Posterior cingulate gyrus (tissue), 11 donors: ENCODE measurements at regions not wholly inside any gene's neighbourhood (a gene's known extent, or its start where the extent isn't known, plus 50 kb on each side); places are given as distances from the start of the nearest gene placed in this dataset.

ENCODE experiments used
- DNase-seq, 10 donors: peaks; one replicate each; pipeline versions ENCODE4 v3.0.0 to v3.0.0-alpha.2; 2020 to 2021; ENCODE audit warnings: mixed read lengths in 3 of 10
- intact Hi-C: fragments of 100-400 bp; cut with DNase I; formaldehyde crosslinking; loops from one replicate; pipeline ENCODE4 v1.15.1; 2023

DNA sequence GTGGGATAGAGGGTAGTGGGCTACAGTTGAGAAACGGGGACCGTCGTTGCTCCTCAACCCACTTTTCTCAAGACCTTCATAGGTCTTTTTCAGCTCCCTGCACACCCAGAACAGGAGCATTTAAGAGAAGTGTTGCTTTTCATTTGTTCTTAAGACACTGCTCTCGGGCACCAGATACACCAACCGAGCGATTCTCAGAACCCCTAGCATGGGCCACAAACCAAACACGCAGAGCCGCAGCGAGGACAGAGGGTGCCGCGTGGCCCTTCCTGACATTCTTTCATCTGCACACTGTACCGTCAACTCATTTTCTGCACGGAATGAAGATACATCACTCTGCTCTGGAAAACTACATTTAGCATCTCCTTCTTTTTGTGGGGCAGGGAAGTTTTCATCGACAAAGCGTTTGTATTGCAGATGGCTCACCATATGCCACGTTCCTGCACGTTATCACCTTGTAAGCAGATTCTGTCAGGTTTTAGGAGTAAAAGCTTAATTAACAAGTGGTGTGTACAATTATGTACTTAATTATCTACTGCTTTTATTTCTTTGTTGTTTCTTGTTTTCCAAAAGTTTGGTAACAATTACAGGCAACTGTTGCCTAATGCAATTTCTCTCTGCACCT is 70.4 kb upstream of the MLN start:
- intact Hi-C loops: no loop called here
- DNase-seq: peak in 1 of 10 donors; percentile 54

DNA sequence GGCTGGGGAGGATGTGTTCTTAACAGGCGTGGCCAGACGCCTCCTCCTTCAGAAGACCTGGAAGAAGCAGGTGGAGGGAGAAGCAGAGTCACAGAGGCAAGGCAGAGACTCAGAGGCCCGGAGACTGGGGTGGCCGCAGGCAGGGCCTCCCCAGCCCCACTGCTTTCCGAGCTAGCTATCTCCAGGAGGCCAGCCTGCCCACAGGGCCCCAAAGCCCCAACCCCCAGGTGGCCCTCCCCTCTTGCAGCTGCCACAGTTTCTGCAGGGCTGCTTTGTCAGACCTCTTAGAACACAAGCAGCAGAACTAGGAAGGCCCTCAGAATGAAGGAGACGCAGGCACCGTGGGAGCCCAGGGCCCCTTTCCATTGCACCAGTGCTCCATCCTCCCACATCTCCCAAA is 69.0 kb upstream of the MLN start:
- peak in 1 of 10 donors; percentile 48 for DNase-seq
- intact Hi-C loops: no loop called here

DNA sequence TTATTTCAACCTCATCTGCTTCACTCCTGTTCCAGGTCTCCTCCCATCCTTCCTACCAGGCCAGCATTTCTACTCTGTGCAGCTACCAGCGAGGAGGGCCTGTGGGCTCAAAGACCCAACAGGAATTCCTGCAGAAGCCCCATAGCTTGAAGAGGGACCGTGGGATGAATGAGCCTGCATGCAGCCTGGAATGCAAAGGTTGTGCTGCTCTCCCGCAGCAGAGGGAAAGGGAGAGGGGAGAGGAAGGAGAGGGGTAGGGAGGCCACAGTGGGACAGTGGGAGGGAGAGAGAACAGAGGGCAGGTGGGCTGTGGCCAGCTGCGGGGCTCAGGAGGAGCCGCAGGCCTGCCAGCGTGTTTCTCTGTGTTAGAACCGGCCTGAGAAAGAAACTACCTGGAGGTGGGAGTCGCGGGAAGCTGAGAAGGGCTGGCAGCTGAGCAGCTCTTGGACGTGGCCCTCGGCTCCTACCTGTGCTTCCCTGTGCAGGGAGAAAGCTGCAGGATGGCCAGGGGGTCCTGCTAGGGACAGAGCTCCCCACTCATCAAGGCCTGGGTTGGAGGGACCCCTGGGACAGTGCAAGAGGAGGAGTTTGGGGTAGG is 66.1 kb upstream of the MLN start:
- peak in 2 of 10 donors; percentile 32 to 77 for DNase-seq
- intact Hi-C loops: no loop called here

DNA sequence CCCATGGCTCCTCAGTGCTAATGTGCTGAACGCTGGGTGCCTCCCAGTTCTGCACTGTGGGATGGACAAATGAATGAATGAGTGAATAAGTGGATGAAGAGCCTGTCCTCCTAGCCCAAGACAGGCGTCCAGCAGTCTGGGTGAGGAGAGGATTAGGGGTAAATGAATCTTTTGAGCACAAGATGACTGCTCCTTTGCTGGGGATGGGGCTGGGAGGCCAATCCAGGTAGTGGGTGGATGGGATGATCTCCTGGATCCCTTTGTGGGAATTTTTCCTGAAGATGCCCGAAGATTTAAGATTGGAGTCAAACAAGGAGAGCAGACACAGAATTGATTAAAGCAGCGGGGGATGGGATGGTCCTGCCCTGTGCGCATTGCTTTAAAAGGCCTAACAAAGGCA is 65.3 kb upstream of the MLN start:
- peak in 1 of 10 donors; percentile 2 for DNase-seq
- intact Hi-C loops: no loop called here

DNA sequence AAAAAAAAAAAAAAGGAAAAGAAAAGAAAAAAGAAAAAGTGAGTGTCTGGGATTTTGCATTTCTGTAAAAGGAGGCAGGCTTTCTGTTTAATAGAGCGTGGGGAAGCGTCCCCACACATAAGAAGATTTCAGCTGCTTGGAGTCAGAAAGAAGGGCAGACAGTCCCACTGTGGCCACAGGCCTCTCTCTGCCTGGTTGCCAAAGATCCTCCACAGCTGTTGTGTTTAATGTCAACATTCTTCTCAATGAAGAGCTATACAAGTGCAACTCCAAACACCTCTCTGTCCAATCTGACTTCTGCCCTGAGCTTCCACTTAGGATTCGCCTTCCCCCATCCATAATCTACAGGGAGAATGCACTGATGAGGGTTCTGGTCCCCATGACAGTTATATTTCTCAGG is 64.3 kb upstream of the MLN start:
- intact Hi-C loops: no loop called here
- DNase-seq: peak in 1 of 10 donors; percentile 35

DNA sequence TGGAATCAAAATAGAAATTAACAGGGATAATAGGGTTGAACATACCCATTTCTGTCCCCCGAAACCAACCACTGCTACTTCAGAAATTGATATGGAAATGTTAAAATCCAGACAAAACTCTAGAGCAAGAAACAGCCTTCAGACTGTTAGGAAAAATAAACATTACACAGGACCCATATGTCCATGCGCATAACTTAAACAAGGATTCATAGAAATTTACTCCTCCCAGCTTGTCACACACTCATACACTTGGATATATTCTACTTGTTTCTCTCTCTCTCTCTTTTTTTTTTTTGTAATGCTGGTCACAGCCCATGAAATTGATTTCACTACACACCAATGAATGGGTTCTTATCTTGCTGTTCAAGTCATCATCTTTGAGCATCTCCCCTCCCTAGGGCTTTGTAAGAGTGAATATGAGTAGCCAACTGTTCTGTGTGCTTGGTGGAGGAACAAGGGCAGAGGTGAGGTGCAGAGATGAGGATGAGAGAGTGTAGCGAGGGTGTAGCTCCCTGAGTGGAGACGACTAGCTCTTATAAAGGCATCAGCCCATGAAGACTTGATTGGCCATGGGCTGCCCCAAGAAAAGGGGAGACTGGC is 61.8 kb upstream of the MLN start:
- intact Hi-C loops: no loop called here
- no peak for DNase-seq

DNA sequence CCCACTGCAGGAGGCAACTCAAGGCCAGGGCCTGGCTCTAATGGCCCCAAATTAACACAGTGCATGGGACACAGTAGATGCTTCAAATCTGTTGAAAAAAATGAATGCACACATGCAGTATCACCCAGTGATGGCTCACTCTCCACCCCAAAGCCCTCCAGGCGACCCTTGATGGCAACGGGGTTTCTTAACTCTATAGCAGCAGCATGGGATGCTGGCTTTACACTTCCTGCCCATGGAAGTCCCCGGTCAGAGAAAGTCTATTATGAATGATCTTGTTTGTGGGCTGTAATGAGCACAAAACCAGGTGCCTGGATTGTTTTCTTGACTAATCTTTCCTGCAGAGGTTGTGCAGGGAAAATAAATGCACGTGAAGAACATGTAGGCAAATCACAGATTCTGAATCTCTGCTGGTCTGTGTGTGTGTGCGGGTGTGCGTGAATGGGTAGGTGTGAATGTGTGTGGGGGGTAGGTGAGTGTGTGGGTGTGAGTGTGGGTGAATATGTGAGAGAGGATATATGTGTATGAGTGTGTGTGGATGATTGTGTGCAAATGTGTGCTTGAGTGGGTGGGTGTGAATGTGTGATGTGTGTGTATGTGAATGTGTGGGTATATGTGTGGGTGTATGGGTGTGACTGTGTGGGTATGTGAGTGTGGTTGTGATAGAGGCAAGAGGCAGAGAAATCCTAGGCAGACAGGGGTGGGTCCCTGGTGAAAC is 60.1 kb upstream of the MLN start:
- intact Hi-C loops: no loop called here
- no peak for DNase-seq

DNA sequence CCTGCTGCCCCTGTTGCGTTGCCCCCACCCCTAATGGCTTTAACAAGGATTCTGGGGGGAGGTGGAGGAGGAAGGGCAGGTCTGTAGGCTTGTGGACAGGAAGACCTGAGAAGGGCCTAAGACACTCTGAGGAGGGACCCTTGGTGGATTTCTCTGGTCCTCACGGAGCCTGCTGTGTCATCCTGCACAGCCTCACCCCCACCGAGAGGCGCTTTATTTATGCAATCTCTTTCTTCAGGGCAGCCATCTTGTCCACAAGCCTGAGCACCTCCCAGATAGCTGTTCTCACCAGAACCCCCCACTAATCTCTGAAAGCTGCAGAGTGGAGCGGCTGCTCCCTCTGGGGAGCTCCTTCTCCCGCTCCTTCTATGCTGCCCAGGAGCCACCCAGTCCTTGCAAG is 59.3 kb upstream of the MLN start:
- DNase-seq: no peak
- intact Hi-C loops: no loop called here

DNA sequence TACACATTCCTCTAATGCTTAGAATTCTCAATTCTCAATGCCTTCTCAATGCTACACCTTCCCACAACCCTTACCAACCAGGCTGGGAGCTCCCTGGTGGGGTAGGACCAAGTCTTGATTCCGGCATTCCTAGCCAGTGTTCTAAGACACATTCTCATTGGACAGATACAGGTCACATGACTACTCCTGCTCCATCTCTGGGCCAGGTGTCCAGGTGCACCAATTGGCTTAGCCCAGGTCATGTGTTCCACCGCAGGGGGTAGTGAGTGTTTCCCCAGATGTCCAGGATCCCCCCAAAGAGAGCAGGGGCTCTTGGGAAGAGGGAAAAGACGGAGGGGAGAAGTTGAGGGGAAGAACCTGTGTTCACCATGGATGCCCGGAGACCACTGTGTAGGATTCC is 58.7 kb upstream of the MLN start:
- intact Hi-C loops: no loop called here
- no peak for DNase-seq

DNA sequence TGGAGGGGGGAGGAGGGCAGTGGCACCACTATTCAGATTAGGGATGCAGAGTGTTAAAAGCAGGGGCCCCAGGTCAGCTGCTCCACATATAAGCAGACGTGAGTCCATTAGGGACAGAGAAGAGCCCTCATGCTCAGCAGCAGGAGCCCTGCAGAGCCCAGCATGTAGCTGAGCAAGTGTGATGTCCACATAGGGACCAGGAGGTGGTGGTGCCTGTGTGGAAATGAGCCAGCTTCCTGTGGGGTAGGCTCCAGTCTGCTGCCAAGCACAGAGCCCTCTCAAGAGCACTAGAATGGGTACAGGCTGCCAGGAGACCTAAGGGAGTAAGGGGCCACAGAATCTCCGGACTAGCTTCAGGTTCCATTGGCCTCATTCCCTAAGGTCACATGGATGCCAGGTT is 57.9 kb upstream of the MLN start:
- intact Hi-C loops: no loop called here
- no peak for DNase-seq

DNA sequence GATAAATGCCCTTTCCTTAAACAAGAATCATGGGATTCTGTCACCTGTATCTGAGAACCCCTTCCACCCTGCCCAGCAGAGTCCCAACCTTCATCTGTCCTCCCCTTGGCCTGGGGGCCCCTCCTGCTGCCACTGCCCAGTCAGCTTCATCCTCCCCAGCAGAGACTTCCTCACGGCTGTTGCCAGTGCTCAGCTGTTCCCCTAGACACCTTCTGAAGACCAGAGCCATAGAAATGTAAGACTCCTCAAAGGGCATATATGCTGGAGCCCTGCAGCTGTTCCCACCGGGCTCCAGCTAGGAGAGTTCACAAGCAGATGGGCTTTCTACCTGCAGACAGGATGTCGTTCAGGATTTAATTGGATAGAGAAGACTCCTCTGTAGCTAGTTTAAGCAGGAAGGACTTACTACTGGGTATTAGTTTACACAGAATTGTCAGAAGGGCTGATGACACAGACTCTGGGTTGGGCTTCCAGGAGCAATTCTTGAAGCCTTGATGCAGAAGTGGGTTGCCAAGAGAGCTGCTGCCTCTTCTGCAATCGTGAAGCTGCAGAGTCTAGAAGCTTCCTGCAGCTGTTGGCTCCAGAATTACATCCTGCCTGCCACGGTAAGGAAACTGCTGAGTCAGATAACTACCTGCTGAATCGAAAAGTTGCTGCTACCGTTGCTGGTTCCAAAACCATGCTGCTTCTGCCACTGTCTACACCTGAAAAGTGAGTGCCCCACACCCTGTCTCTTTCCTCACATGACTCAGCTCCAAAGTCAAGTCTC is 57.1 kb upstream of the MLN start:
- intact Hi-C loops: no loop called here

DNA sequence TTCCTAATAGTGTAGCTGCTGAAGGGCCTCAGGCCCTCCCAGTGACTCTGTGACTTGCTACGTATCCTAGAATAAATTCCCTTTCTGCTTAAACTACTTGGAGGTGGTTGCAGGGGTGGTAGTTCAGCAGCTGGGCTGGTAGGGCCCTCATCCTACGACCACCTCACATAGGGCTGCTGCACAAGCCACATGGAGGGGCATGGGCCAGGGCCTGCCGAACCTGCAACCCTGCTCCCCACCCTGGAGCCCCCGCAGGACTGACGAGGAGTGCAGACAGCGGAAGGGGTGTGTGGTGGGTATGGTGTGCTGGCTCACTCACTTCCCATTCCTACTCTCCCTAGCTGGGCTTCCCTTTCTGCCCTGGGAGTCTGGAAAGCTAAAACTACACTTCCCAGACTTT is 56.2 kb upstream of the MLN start:
- no peak for DNase-seq
- intact Hi-C loops: no loop called here

More for the DNA sequence above, 57.1 kb upstream of the MLN start:
- DNase-seq: no peak

DNA sequence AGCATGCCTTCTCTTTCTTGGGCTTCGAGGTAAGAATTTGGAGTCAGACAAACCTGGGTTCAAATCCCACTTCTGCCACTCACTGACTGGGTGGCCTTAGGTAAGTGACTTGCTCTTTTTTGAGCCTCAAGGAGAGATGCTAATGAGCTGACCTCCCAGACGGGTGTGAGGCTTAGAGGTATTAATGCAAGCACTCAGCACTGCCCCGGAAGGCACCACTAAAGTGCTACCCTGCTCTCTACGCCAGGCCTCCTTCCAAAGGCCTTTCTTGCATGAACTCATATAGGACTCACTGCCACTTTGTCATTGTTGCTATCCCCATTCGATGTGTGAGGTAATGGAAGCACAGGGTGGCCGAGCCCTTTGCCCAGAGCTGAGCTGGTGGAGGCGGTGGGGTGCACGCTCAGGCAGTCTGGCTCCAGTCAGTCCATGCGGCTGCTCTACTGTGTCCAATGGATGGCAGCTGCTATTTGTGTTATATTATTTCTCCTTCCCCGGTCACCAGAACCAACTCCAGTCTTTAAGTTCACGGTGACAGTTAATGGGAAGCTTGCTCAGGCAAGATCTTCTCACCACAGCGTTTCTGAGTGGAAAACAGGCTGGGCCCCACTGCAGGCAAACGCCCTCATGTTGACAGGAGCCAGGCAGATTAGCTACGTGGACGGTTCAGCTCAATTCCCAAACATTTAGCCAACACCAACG is 55.2 kb upstream of the MLN start:
- no peak for DNase-seq
- intact Hi-C loops: no loop called here

DNA sequence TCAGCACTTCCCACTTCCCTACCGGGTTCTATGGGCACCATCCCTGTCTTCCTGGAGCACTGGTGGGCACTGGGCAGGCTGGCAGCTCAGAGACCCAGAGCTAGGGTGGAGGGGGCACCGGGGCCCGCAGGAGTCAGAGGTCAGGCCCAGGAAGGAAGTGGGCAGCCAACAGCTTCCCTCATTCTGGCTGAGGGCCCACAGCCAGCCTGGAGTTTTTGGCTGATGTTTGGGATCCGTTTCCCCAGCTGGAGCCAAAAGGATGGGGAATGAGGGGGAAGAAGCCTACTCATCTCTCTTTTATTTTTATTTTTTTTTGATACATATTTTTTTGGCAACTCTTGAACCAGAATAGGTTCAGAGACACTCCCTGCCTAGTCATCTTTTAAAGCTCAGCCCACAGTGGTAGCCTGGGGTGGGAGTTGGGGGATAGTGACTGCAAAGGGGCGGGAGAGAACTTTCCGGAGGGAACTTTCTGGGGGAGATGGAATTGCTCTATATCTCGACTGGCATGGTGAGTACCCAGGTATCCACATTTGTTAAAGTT is 54.2 kb upstream of the MLN start:
- intact Hi-C loops: no loop called here
- no peak for DNase-seq

DNA sequence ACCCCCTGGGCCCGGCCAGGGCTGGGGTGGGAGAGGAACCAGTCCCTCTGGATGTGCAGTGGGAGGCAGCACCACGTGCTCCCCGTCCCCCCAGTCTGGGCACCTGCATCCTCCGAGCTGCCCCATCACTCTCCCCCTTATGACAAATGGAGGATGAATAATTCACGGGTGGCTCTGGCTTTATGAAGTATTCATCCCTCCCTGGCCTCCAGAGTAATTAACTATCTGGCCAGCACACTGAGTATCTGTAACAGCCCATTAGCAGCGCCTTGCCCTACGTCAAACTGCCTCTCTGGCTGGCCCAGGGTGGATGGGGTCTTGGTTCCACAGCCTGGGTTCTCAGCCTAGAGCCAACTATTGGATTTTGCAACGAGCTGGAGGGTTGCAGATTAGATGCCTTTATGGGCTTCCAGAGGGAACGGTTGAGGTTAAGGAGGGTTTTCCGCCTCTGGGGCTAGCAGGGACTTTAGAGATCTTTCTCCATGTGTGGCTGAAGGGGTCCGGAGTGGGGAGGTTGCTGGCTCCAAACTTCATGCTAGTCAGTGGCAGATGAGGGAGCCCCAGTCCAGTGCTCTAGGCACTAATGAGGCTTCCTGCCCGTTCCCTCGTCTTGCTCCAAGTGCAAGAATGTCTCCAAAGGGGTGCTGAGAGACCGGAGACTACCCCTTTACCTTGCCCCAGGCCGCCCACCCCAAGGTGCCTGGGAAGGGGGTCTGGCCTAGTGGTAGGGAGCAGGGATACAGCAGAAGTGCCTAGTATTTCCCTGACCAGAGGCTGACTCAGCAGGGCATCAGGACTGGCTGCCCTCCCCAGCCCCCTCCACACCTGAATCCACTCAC is 53.5 kb upstream of the MLN start:
- DNase-seq: no peak
- intact Hi-C loops: no loop called here

DNA sequence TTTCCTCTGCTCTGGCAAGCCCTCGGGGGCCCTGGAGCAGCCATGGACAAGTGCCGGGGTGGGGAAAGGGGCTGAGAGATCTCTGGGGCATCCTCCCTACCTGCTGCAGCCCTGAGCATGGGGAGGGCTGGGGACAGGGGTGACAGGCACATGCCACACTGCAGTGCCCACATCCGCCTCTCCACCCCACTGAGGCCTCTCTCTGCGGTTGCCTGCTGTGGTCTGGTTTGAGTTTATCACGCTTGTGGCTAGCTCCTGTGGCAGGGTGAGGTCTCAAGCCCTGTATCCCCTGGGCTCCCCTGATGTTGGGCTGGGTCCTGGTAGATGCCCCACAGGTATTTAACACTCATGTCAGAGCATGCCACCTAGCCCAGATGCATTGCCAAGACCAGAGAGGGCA is 52.9 kb upstream of the MLN start:
- no peak for DNase-seq
- intact Hi-C loops: no loop called here

DNA sequence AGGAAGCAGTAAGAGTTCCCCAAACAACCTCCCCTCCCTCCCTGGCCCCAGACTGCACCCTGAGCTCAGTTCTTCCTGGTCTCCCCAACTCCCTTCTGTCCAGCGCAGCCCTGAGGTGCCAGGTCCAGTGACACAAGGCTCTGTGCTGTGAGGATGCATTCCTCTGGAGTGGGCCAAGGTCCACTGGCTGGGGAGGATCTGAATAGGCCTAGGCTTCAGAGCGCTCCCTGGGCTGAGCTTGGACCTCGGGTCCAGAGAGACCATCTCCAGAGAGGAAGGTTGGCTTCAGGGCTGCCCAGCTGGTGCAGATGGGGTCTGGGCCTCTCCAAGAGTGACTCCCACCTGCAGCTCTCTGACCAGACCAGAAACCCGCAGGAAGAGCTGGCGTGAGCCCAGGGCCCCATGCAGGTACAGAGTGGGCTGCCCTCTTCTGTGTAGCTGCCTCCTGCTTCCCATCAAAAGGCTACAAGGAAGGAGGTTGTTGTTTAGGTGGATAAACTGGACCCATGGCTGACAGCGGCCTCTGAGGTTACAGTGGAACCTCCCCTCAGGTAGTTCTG is 52.3 kb upstream of the MLN start:
- intact Hi-C loops: no loop called here
- DNase-seq: no peak

DNA sequence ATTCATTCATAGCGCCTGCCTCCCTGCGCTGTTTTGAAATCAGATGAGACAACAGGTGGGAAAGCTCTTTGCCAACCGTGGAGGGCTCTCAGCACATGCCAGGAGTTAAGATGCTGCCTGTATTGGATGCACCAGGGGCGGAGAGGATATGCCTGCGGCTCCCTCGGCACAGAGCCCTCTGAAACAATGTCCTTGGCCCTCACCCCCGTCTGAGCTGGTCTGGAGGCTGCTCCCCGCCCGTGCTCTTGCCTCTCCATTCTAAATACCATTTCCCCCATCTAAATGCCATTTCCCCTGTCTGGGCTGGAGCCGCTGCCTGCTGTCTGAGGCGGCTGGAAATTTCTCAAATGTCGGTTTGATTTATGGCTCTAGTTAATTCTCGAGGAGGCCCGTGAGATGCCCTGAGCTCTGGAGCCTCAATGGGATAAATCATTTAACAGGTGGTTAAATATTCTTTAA is 50.8 kb upstream of the MLN start:
- DNase-seq: no peak
- intact Hi-C loops: no loop called here

DNA sequence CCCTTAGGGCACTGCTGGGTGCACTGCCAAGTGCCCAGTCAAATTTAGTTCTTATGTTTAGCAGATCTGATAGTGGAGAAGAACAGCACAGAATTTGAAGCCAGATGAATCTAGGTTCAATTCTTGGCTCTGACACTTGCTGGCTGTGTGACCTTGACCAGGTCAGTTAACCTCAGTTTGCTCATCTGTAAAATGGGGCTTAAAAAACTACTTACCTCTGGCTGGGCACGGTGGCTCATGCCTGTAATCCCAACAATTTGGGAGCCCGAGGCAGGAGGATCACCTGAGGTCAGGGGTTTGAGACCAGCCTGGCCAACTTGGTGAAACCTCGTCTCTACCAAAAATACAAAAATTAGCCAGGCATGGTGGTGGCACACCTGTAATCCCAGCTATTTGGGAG is 49.9 kb upstream of the MLN start:
- no peak for DNase-seq
- intact Hi-C loops: no loop called here
